SK-N-SH treated with all-trans-retinoic acid at 6 μM for 48 hours (cell line): ENCODE measurements at regions not wholly inside any gene's neighbourhood (a gene's known extent, or its start where the extent isn't known, plus 50 kb on each side); places are given as distances from the start of the nearest gene placed in this dataset.

Experiments
- ARNTL ChIP-seq: fragments of 450-650 bp; formaldehyde crosslinking; IDR thresholded peaks from 2 replicates; pipeline ENCODE4 v1.5.0; 2020; ENCODE audit warnings: low read depth, mild to moderate bottlenecking, moderate library complexity, borderline replicate concordance
- BACH2 ChIP-seq: fragments of 250-450 bp; sonication (Bioruptor Pico); IDR thresholded peaks from 2 replicates; pipeline ENCODE4 v1.9.0; 2021; ENCODE audit warnings: mild to moderate bottlenecking, borderline replicate concordance
- CSDC2 ChIP-seq: fragments of 250-450 bp; sonication (Bioruptor Pico); IDR thresholded peaks from 2 replicates; pipeline ENCODE4 v1.5.0; 2020; ENCODE audit warnings: mild to moderate bottlenecking, moderate library complexity
- GLIS3 ChIP-seq: fragments of 250-450 bp; sonication (Bioruptor Pico); IDR thresholded peaks from 2 replicates; pipeline ENCODE4 v1.5.0; 2020; ENCODE audit warnings: mild to moderate bottlenecking, moderate library complexity
- ISL1 ChIP-seq: fragments of 250-450 bp; sonication (Bioruptor Pico); IDR thresholded peaks from 2 replicates; pipeline ENCODE4 v2.1.2; 2022; ENCODE audit warnings: mild to moderate bottlenecking, moderate library complexity
- PATZ1 ChIP-seq: fragments of 250-450 bp; sonication (Bioruptor Pico); IDR thresholded peaks from 2 replicates; pipeline ENCODE4 v1.8.0; 2020; ENCODE audit warnings: mild to moderate bottlenecking, moderate library complexity, borderline replicate concordance
- PPARA ChIP-seq: fragments of 250-450 bp; sonication (Bioruptor Pico); IDR thresholded peaks from 2 replicates; pipeline ENCODE4 v1.5.0; 2020; ENCODE audit warnings: mild to moderate bottlenecking, borderline replicate concordance
- SNAI2 ChIP-seq: fragments of 250-450 bp; sonication (Bioruptor Pico); IDR thresholded peaks from 2 replicates; pipeline ENCODE4 v1.5.0; 2020; ENCODE audit warnings: mild to moderate bottlenecking, moderate library complexity
- ZFP3 ChIP-seq: fragments of 250-450 bp; sonication (Bioruptor Pico); IDR thresholded peaks from 2 replicates; pipeline ENCODE4 v1.5.0; 2020; ENCODE audit warnings: mild to moderate bottlenecking, moderate library complexity
- ZNF565 ChIP-seq: fragments of 450-650 bp; formaldehyde crosslinking; conservative IDR thresholded peaks from 2 replicates; pipeline ENCODE4 v1.5.0; 2020; ENCODE audit warnings: low read depth, mild to moderate bottlenecking, moderate library complexity
- ZNF8 ChIP-seq: fragments of 450-650 bp; formaldehyde crosslinking; IDR thresholded peaks from 2 replicates; pipeline ENCODE4 v1.5.0; 2020; ENCODE audit warnings: mild to moderate bottlenecking, moderate library complexity
- TF ChIP-seq, protein P1 (sequence below): fragments of 250-450 bp; sonication (Bioruptor Pico); IDR thresholded peaks from 2 replicates; pipeline ENCODE4 v1.5.1; 2020; ENCODE audit warnings: low read depth, mild to moderate bottlenecking, moderate library complexity

DNA sequence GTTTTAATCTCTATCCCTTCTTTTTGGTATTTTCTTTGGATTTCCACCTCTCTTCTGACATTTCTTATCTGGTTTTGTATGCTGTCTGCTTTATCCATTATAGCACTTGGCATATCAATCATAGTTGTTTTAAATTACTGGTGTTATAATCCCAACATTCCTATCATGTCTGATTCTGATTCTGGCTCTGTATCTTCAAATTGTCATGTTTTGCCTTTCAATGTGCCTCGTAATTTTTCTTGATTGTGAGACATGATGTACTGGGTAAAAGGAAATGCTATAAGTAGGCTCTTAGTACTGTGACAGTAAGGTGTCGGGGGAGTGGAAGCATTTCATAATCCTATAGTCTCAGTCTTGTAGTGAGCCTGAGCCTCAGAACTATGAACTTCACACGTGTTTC lies 729.3 kb upstream of the NOVA1 start:
- TF ChIP-seq ARNTL (no peak), GLIS3 (CRISPR knock-in tag) (no peak), CSDC2 (no peak), ZNF8 (CRISPR knock-in tag) (no peak), BACH2 (CRISPR knock-in tag) (no peak), ISL1 (CRISPR knock-in tag) (no peak), ZFP3 (CRISPR knock-in tag) (no peak), SNAI2 (no peak), PPARA (CRISPR knock-in tag) (no peak), PATZ1 (CRISPR knock-in tag) (no peak), ZNF565 (CRISPR knock-in tag) (no peak)
- TF ChIP-seq, protein P1, sequence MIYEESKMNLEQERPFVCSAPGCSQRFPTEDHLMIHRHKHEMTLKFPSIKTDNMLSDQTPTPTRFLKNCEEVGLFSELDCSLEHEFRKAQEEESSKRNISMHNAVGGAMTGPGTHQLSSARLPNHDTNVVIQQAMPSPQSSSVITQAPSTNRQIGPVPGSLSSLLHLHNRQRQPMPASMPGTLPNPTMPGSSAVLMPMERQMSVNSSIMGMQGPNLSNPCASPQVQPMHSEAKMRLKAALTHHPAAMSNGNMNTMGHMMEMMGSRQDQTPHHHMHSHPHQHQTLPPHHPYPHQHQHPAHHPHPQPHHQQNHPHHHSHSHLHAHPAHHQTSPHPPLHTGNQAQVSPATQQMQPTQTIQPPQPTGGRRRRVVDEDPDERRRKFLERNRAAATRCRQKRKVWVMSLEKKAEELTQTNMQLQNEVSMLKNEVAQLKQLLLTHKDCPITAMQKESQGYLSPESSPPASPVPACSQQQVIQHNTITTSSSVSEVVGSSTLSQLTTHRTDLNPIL (CRISPR knock-in tag), result no peak
